Stimulated activated memory B cell treated with anti-CD40 and anti-IgM and Interleukin-4, amounts not matched to agents 10 μg/mL and 1 μg/mL and 100 μg/mL, for 72 hours (primary cell): ENCODE measurements at regions not wholly inside any gene's neighbourhood (a gene's known extent, or its start where the extent isn't known, plus 50 kb on each side); places are given as distances from the start of the nearest gene placed in this dataset.
A peak's percentile ranks its signal among the peaks of the same experiment; 100 is the strongest.
"Not testable (repeated sequence)": the region's sequence is repeated elsewhere in the genome, so short reads cannot be mapped to it uniquely, and the experiment has no call there.

Source experiments
- ATAC-seq: fragments of 150-1000 bp; cut with Tn5 transposase; 2 replicates; pipeline ENCODE4 v1.10.0; 2021
- H3K27ac Mint-ChIP-seq: one replicate; pipeline ENCODE4 v1.8.0; 2022; ENCODE audit warnings: mild to moderate bottlenecking, mixed read lengths
- H3K27me3 Mint-ChIP-seq: one replicate; pipeline ENCODE4 v1.8.0; 2022; ENCODE audit warnings: mixed read lengths
- H3K36me3 Mint-ChIP-seq: one replicate; pipeline ENCODE4 v1.8.0; 2022; ENCODE audit warnings: mixed read lengths
- H3K4me1 Mint-ChIP-seq: one replicate; pipeline ENCODE4 v1.8.0; 2022; ENCODE audit warnings: mixed read lengths
- H3K4me3 Mint-ChIP-seq: one replicate; pipeline ENCODE4 v1.8.0; 2022; ENCODE audit warnings: mild to moderate bottlenecking, moderate library complexity, mixed read lengths
- H3K9me3 Mint-ChIP-seq: one replicate; pipeline ENCODE4 v1.8.0; 2022; ENCODE audit warnings: mixed read lengths

- no peaks in the 10 kb centered on the region for H3K9me3 Mint-ChIP-seq
- no peaks in the 10 kb centered on the region for H3K36me3 Mint-ChIP-seq
- H3K27me3 Mint-ChIP-seq, result no peaks in the 10 kb centered on the region
- H3K4me1 Mint-ChIP-seq, result peaks cover 2% of the 10 kb centered on the region
- peak overlapping the region; percentile 18 for H3K4me3 Mint-ChIP-seq
- H3K27ac Mint-ChIP-seq, result peak overlapping the region; percentile 14
- no peak for ATAC-seq
Measured at GRCh38 chr6:27148404-27148795, 99.1 kb upstream of the PRSS16 start.

DNA sequence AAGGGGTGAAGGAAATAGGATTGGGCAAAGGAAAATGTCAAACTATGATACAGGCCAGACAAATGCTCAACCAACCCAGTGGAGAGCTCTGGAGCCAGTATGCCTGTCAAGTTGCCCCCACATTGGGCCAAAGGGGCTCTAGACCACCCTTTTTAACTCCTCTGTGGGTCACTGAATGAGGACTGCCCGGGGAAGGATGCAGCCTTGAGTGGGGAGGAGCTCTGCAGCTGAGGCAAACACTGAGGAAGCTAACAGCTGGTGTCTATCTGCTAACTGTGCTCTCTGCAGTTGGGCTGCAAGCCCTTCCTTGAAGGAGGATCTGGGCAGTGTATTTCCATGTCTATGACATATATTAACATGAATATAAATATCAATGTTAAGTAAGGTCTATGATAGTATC lies 98.4 kb upstream of the PRSS16 start:
- no peaks in the 10 kb centered on the region for H3K9me3 Mint-ChIP-seq
- H3K36me3 Mint-ChIP-seq, result no peaks in the 10 kb centered on the region
- no peaks in the 10 kb centered on the region for H3K27me3 Mint-ChIP-seq
- H3K4me1 Mint-ChIP-seq, result no peaks in the 10 kb centered on the region
- no peak overlapping the region for H3K27ac Mint-ChIP-seq
- H3K4me3 Mint-ChIP-seq, result no peak overlapping the region
- no peak for ATAC-seq

DNA sequence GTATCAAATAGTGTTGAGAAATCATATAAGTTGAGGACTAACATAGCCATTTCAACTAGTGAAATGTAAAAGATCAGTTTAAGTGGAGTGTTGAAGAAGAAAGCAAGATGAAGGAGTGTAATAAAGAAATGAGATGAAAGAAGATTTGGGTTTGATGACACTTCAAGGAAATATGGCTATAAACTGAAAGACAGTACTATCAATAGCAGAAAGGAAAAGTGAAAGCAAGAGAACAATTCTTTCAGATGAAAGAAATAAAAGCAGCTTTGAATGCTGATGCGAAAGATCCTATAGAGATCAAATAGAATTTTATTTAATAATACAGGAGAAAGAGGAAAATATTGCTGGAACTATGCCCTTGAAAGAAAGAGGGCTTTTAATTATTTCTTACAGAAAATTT lies 92.8 kb upstream of the PRSS16 start:
- Mint-ChIP-seq H3K9me3 (no peaks in the 10 kb centered on the region), H3K27ac (no peak overlapping the region), H3K4me1 (peaks cover 26% of the 10 kb centered on the region), H3K36me3 (no peaks in the 10 kb centered on the region), H3K27me3 (no peaks in the 10 kb centered on the region), H3K4me3 (no peak overlapping the region)
- no peak for ATAC-seq

GRCh38 chr6:27156874-27157458 lies 90.5 kb upstream of the PRSS16 start:
- ATAC-seq, result peak; percentile 17
- H3K4me3 Mint-ChIP-seq, result peak overlapping the region; percentile 83
- H3K27me3 Mint-ChIP-seq, result no peaks in the 10 kb centered on the region
- no peaks in the 10 kb centered on the region for H3K9me3 Mint-ChIP-seq
- H3K4me1 Mint-ChIP-seq, result peaks cover 33% of the 10 kb centered on the region
- H3K27ac Mint-ChIP-seq, result peak overlapping the region; percentile 69
- no peaks in the 10 kb centered on the region for H3K36me3 Mint-ChIP-seq

GRCh38 chr6:27157459-27158315 lies 89.8 kb upstream of the PRSS16 start:
- no peaks in the 10 kb centered on the region for H3K36me3 Mint-ChIP-seq
- H3K4me1 Mint-ChIP-seq, result peaks cover 33% of the 10 kb centered on the region
- peak; percentile 83 for ATAC-seq
- H3K9me3 Mint-ChIP-seq, result no peaks in the 10 kb centered on the region
- H3K27ac Mint-ChIP-seq, result peak overlapping the region; percentile 69
- no peaks in the 10 kb centered on the region for H3K27me3 Mint-ChIP-seq
- H3K4me3 Mint-ChIP-seq, result peak overlapping the region; percentile 83

- no peaks in the 10 kb centered on the region for H3K36me3 Mint-ChIP-seq
- H3K4me1 Mint-ChIP-seq, result peaks cover 33% of the 10 kb centered on the region
- H3K4me3 Mint-ChIP-seq, result peak overlapping the region; percentile 83
- no peaks in the 10 kb centered on the region for H3K9me3 Mint-ChIP-seq
- ATAC-seq, result no peak
- H3K27ac Mint-ChIP-seq, result peak overlapping the region; percentile 69
- H3K27me3 Mint-ChIP-seq, result no peaks in the 10 kb centered on the region
Measured at GRCh38 chr6:27158316-27158643, 89.2 kb upstream of the PRSS16 start.

GRCh38 chr6:27159725-27160124 lies 87.8 kb upstream of the PRSS16 start:
- Mint-ChIP-seq H3K9me3 (no peaks in the 10 kb centered on the region), H3K36me3 (no peaks in the 10 kb centered on the region), H3K27ac (no peak overlapping the region), H3K4me1 (peaks cover 28% of the 10 kb centered on the region), H3K27me3 (no peaks in the 10 kb centered on the region), H3K4me3 (no peak overlapping the region)
- ATAC-seq, result no peak

DNA sequence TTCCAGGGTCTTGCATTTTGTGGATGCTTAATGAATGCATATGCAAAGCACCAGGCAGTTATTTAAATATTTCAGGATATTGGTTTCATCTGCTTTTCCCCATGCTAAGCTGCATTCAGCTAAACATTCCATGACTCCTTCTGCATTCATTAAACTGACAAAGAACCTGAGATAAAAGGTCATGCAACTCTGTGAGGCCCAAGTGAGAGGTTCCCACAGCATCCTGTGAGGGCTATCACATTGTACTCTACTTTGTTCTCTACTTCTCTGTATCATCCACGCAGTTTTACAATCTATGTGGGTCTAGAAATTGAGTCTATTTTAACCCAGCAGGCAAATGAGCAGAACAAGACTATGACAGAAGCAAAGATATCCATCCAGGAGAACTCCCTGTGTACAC lies 86.4 kb upstream of the PRSS16 start:
- H3K4me1 Mint-ChIP-seq, result peaks cover 26% of the 10 kb centered on the region
- no peaks in the 10 kb centered on the region for H3K36me3 Mint-ChIP-seq
- ATAC-seq, result no peak
- H3K27me3 Mint-ChIP-seq, result no peaks in the 10 kb centered on the region
- H3K4me3 Mint-ChIP-seq, result no peak overlapping the region
- no peak overlapping the region for H3K27ac Mint-ChIP-seq
- H3K9me3 Mint-ChIP-seq, result no peaks in the 10 kb centered on the region

DNA sequence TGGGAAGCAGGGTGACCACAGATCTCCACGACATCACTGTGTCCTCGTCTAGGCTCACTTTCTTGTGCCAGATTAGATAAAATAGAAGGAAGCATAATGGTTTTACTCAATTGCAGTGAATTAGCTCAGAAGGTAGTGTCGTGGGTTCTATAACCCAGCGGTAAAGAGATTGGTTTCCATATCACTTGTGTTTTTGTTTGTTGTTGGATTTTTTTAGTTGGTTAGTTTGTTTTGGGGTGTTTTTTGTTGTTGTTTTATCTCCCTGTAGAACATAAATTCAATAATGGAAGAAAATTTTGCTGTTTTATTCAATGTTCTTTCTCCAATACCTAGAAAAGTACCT lies 85.9 kb upstream of the PRSS16 start:
- Mint-ChIP-seq H3K27ac (no peak overlapping the region), H3K27me3 (no peaks in the 10 kb centered on the region), H3K9me3 (no peaks in the 10 kb centered on the region), H3K4me1 (peaks cover 25% of the 10 kb centered on the region), H3K36me3 (no peaks in the 10 kb centered on the region), H3K4me3 (no peak overlapping the region)
- no peak for ATAC-seq

GRCh38 chr6:27161946-27162603 lies 85.4 kb upstream of the PRSS16 start:
- Mint-ChIP-seq H3K27me3 (no peaks in the 10 kb centered on the region), H3K9me3 (no peaks in the 10 kb centered on the region), H3K4me3 (no peak overlapping the region), H3K27ac (no peak overlapping the region), H3K36me3 (no peaks in the 10 kb centered on the region), H3K4me1 (peaks cover 20% of the 10 kb centered on the region)
- ATAC-seq, result no peak

- Mint-ChIP-seq H3K4me1 (peaks cover 7% of the 10 kb centered on the region), H3K27me3 (no peaks in the 10 kb centered on the region), H3K27ac (no peak overlapping the region), H3K36me3 (no peaks in the 10 kb centered on the region), H3K9me3 (no peaks in the 10 kb centered on the region), H3K4me3 (no peak overlapping the region)
- ATAC-seq, result no peak
Measured at GRCh38 chr6:27163834-27164233, 83.7 kb upstream of the PRSS16 start.

DNA sequence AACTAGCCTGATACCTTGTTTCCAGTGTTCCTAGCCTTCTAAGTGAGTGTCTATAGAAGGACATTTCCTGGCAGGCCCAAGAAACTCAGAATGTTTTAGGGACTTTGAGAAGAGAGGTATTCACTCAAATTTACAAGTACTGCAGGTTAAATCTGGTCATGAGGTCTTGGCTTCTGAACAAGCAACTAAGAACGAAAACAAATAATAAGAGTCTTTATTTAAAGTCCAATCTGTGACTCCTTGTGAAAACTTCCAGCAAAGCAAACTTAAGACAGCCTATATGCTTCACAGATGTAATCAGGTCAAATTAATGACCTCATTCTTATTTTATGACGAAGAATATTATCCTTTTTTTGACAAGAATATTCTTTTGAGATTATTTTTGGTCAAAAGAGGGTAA lies 79.4 kb upstream of the PRSS16 start:
- Mint-ChIP-seq H3K27ac (no peak overlapping the region), H3K36me3 (no peaks in the 10 kb centered on the region), H3K9me3 (no peaks in the 10 kb centered on the region), H3K4me3 (no peak overlapping the region), H3K4me1 (no peaks in the 10 kb centered on the region), H3K27me3 (no peaks in the 10 kb centered on the region)
- ATAC-seq, result no peak

- Mint-ChIP-seq H3K36me3 (no peaks in the 10 kb centered on the region), H3K27me3 (no peaks in the 10 kb centered on the region), H3K27ac (no peak overlapping the region), H3K4me3 (no peak overlapping the region), H3K4me1 (no peaks in the 10 kb centered on the region), H3K9me3 (no peaks in the 10 kb centered on the region)
- ATAC-seq, result no peak
Measured at GRCh38 chr6:27168586-27169443, 78.7 kb upstream of the PRSS16 start.

DNA sequence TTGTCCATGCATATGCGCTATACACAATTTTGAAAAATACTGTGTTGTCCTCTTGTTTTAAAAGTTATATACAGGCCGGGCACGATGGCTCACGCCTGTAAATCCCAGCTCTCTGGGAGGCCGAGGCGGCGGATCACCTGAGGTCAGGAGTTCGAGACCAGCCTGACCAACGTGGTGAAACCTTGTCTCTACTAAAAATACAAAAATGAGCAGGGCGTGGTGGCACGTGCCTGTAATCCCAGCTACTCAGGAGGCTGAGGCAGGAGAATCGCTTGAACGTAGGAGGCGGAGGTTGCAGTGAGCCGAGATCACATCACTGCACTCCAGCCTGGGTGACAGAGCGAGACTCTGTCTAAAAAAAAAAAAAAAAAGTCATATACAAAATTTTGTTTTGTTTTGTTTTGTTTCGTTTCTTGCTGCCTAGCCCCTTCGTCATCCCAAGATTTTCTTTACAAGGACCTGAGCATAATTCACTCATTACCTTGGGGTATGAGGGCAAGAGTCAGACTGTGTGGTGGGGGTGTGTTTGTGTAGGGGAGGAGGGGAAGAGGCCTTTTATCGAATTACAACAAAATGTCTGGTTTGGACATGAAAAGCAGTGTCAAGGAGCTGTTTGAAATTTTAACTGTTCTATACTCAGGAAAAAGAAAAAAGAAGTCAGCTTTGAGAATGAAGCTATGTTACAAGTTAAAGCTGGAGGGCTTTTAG lies 74.8 kb upstream of the PRSS16 start:
- not testable (repeated sequence) for H3K36me3 Mint-ChIP-seq, H3K4me3 Mint-ChIP-seq, H3K9me3 Mint-ChIP-seq, H3K27ac Mint-ChIP-seq, H3K4me1 Mint-ChIP-seq, H3K27me3 Mint-ChIP-seq, ATAC-seq

DNA sequence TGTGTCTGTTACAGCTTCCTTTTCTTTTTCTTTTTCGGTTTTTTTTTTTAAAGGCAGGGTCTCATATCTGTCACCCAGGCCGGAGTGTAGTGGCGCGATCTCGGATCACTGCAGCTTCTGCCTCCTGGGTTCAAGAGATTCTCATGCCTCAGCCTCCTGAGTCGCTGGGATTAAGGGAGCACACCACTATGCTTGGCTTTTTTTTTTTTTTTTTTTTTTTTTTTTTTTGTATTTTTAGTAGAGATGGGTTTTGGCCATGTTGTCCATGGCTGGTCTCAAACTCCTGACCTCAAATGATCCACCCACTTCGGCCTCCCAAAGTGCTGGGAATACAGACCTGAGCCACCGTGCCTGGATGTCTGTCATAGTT lies 74.3 kb upstream of the PRSS16 start:
- not testable (repeated sequence) for H3K9me3 Mint-ChIP-seq, H3K4me1 Mint-ChIP-seq, H3K36me3 Mint-ChIP-seq, H3K27ac Mint-ChIP-seq, H3K27me3 Mint-ChIP-seq, H3K4me3 Mint-ChIP-seq, ATAC-seq
